Right atrium auricular region (tissue), 2 donors: ENCODE measurements at regions not wholly inside any gene's neighbourhood (a gene's known extent, or its start where the extent isn't known, plus 50 kb on each side); places are given as distances from the start of the nearest gene placed in this dataset.

ENCODE experiments used
- DNase-seq: peaks from one replicate; pipeline ENCODE4 v3.0.0-alpha.2; 2019; ENCODE audit warnings: low spot score
- H3K27ac ChIP-seq, 2 donors: fragments of 200-600 bp; sonication (generic); 1 replicate in 1 of 2; 2 replicates in 1 of 2; pipeline ENCODE4 v1.5.1; 2016 to 2019
- H3K27me3 ChIP-seq, 2 donors: fragments of 200-600 bp; sonication (generic); one replicate each; pipeline versions ENCODE4 v1.5.1 to v1.6.0; 2017 to 2019
- H3K36me3 ChIP-seq: fragments of 200-600 bp; sonication (generic); one replicate; pipeline ENCODE4 v1.5.1; 2016
- H3K4me1 ChIP-seq, 2 donors: fragments of 200-600 bp; sonication (generic); one replicate each; pipeline versions ENCODE4 v1.5.1 to v1.6.0; 2017 to 2019
- H3K4me3 ChIP-seq, 2 donors: fragments of 200-600 bp; sonication (generic); 1 replicate in 1 of 2; 2 replicates in 1 of 2; pipeline ENCODE4 v1.5.1; 2017 to 2019; ENCODE audit warnings: mild to moderate bottlenecking in 1 of 2, moderate library complexity in 1 of 2
- H3K9me3 ChIP-seq, 2 donors: fragments of 200-600 bp; sonication (generic); one replicate each; pipeline ENCODE4 v1.5.1; 2019
- TF ChIP-seq, protein P1 (sequence below), 2 donors: fragments of 200-600 bp; sonication (generic); IDR thresholded peaks; one replicate each; pipeline ENCODE4 v1.5.1; 2019; ENCODE audit warnings: antibody characterized with exemption in 2 of 2

DNA sequence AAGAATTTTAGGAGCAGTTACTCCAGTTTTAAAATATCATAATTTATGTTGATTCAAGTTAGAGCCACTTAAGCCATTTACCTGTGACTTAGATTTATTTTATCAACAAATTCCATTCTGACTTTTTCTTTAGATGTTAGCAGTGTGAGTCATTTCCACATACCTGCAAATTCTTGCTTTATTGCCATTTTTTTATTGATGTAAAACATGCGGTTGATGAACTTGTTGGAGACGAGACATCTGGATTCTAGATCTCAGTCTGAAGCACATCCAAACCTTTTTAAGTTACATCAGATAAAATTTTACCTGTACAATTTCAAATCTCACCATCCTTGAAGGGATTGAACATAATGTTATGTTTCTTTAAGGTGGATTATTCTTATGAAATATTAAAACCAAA lies 240.9 kb downstream of the IRX1 start:
- DNase-seq, result no peak
- H3K36me3 ChIP-seq, result no peaks in the 10 kb centered on the region
- H3K4me1 ChIP-seq, result no peaks in the 10 kb centered on the region
- H3K27ac ChIP-seq, result no peak overlapping the region
- H3K9me3 ChIP-seq, result no peaks in the 10 kb centered on the region
- H3K27me3 ChIP-seq, result no peaks in the 10 kb centered on the region
- TF ChIP-seq, protein P1, sequence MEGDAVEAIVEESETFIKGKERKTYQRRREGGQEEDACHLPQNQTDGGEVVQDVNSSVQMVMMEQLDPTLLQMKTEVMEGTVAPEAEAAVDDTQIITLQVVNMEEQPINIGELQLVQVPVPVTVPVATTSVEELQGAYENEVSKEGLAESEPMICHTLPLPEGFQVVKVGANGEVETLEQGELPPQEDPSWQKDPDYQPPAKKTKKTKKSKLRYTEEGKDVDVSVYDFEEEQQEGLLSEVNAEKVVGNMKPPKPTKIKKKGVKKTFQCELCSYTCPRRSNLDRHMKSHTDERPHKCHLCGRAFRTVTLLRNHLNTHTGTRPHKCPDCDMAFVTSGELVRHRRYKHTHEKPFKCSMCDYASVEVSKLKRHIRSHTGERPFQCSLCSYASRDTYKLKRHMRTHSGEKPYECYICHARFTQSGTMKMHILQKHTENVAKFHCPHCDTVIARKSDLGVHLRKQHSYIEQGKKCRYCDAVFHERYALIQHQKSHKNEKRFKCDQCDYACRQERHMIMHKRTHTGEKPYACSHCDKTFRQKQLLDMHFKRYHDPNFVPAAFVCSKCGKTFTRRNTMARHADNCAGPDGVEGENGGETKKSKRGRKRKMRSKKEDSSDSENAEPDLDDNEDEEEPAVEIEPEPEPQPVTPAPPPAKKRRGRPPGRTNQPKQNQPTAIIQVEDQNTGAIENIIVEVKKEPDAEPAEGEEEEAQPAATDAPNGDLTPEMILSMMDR (IDR thresholded peaks at IDR 0.05), result no peak
- no peak overlapping the region for H3K4me3 ChIP-seq

DNA sequence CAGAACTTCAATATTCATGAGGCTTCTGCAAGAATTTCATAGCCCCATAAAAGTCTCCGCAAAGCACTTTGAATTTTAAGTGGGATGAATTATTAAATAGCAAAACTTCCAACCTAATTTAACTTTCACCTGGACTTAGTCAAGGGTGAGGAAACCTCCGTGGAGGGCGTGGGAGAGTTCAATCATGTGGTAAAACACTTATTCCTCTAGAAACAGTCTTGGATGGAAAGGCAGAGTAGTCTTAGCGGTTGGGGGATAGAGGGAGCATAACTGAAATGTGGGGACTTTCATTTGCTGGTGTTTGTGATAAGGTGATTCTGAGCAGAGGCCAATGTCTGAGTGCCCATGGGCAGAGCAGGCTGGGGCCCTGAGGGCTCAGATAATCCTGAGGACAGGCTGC lies 241.9 kb downstream of the IRX1 start:
- Histone ChIP-seq H3K9me3 (no peaks in the 10 kb centered on the region), H3K27ac (no peak overlapping the region), H3K4me3 (no peak overlapping the region), H3K27me3 (no peaks in the 10 kb centered on the region), H3K36me3 (no peaks in the 10 kb centered on the region), H3K4me1 (no peaks in the 10 kb centered on the region)
- no peak for DNase-seq
- TF ChIP-seq, protein P1 (IDR thresholded peaks at IDR 0.05), result no peak

DNA sequence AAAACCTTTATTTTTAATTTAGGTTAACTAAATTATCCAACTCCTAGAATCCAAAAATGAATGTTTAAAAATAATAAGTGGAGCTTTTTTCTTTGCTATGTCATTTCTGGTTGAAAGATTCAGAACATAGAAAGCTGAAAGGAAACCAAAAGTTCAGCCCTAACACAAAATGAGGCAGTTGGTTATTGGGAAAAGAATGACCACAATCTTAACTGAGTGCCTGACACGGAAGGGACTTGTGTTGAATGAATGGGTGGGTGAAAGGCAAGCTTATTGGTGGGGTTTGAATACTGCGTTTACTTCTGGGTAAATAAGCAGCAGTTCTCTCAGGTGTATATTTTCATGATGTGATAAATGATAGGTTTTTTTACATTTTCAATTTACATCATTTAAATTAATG lies 243.5 kb downstream of the IRX1 start:
- no peaks in the 10 kb centered on the region for H3K9me3 ChIP-seq
- no peak overlapping the region for H3K27ac ChIP-seq
- no peak for DNase-seq
- H3K4me3 ChIP-seq, result no peak overlapping the region
- no peaks in the 10 kb centered on the region for H3K27me3 ChIP-seq
- no peaks in the 10 kb centered on the region for H3K4me1 ChIP-seq
- TF ChIP-seq, protein P1 (IDR thresholded peaks at IDR 0.05), result no peak
- no peaks in the 10 kb centered on the region for H3K36me3 ChIP-seq

DNA sequence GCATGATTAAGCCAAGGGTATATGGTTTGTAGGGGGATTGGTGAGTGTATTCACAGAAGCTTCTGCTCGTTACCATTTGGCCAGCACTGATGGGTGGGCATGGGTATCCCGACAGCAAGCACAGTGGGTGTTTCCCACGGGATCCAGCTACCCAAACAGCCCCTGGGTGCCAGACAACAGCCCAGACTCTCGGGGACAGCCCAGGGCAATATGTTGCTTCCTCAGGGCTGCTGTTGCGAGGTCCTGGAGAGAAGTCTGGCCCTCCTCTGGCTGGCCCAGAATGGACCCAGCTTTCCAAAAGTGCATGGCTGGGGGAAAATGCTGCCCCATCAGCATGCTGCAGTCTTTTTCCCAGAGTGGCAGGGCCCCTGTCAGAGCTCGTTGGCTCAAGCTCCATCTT lies 247.0 kb downstream of the IRX1 start:
- Histone ChIP-seq H3K36me3 (no peaks in the 10 kb centered on the region), H3K9me3 (no peaks in the 10 kb centered on the region), H3K4me1 (no peaks in the 10 kb centered on the region), H3K4me3 (no peak overlapping the region), H3K27ac (no peak overlapping the region), H3K27me3 (no peaks in the 10 kb centered on the region)
- DNase-seq, result no peak
- TF ChIP-seq, protein P1 (IDR thresholded peaks at IDR 0.05), result no peak

DNA sequence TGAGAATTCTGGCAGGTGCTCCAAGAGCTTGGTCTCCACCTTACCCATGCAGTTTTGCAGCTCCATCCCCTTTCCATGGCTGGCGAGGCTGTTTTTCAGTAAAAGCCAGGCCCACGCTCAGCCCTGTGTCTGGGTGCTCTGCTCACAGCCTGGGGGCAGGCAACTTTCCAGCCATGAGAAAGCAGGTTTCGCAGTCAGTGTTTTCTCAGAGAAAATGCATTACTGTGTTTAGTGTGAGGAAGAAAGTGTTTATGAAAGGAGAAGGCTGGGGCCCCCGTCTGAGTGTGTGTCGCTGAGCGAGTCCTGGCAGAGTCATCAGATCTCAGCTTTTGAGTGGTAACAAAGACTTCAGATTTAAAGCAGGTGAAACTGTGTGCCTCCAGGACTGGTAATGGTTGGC lies 248.1 kb downstream of the IRX1 start:
- TF ChIP-seq, protein P1 (IDR thresholded peaks at IDR 0.05), result no peak
- Histone ChIP-seq H3K36me3 (no peaks in the 10 kb centered on the region), H3K4me3 (no peak overlapping the region), H3K27ac (no peak overlapping the region), H3K9me3 (no peaks in the 10 kb centered on the region), H3K27me3 (no peaks in the 10 kb centered on the region), H3K4me1 (no peaks in the 10 kb centered on the region)
- DNase-seq, result no peak

DNA sequence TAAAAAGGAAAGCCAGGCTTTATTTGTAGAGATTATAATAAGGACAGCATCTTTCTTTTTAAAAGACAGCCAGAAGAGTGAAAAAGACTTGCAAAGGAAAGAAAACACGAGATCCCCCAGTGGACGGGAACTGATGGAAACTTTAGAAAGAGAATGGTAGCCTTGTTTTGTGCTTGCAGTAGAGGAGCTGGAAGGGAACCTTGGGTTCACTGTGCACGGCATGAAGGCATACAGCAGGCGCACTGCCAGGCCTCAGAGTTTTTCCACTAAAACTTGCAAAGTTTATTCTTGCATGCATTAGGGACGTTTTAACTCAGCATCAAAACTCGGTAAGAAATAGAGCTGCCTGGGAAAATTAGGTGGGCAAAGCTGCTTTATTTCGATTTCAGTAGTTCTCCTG lies 248.6 kb downstream of the IRX1 start:
- Histone ChIP-seq H3K27me3 (no peaks in the 10 kb centered on the region), H3K4me1 (no peaks in the 10 kb centered on the region), H3K4me3 (no peak overlapping the region), H3K36me3 (no peaks in the 10 kb centered on the region), H3K27ac (no peak overlapping the region), H3K9me3 (no peaks in the 10 kb centered on the region)
- TF ChIP-seq, protein P1 (IDR thresholded peaks at IDR 0.05), result no peak
- DNase-seq, result no peak
